ENCODE measurements at regions not wholly inside any gene's neighbourhood (a gene's known extent, or its start where the extent isn't known, plus 50 kb on each side); places are given as distances from the start of the nearest gene placed in this dataset.

DNA sequence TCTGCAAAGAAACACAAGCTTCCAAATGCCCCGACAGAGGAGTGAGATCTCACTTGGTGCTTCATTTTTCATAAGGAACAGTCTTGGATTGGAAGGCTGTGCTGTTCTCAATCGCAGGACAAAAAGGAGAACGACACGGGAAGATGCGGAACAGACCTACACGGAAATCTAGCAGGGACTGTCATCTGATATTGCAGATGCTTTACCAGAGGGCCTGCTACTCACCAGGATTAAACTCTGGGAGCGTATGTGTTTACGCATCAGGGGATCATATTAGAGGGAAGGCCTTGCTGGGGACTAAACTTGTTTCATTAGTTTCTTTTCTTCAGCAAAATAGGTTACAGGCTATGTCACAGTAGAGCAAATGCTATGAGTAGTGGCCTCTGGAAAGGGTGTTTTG lies 82.8 kb upstream of the EEPD1 start:
- TF ChIP-seq CTCF (IDR thresholded peaks at IDR 0.05) (no peak), POLR2A (IDR thresholded peaks at IDR 0.05) (no peak)

Measured in breast epithelium (tissue), 3 donors.